HG02571 (cell line): ENCODE measurements at regions not wholly inside any gene's neighbourhood (a gene's known extent, or its start where the extent isn't known, plus 50 kb on each side); places are given as distances from the start of the nearest gene placed in this dataset.

ENCODE experiments used
- ATAC-seq: cut with Tn5 transposase; IDR thresholded peaks from one replicate; pipeline ENCODE4 v1.9.1; 2021; ENCODE audit warnings: mild to moderate bottlenecking, moderate library complexity; ENCODE audit not compliant: unreplicated experiment

DNA sequence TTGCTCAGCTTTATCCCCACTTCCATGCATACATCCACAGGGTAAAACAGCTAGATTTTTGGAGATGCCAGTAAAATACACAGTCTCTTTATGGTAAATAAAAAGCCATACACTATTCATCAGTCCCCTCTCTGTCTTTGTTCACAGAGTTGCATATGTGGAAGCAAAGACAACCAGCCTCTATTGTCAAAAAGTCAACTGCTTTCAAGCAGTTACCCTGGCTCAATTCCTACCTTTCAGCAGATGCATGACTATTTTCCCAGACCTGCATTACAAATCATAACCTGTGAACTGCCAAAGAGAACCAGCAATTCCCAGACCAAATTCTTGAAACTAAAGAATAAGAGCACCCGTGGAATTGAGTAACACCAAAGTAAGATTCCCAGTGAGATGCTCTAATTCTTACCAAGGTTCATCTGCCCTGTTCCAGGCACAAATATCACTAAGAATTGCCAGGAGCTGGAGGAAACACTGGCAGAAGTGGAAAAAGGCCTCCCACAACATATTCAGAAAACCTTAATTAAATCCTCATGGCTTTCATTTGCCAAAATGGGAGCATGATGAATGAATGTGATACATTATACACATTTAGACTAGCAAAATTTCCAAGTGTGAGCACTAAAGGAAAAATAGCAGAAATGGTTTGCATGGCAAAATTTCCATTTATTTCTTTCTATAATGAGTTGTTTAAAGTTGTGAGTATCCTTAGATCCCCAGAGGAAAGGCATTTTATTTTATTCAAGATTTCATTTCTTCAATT lies 391.2 kb upstream of the ADGRL3 start:
- no peak for ATAC-seq

GRCh38 chr4:60809486-60809800 lies 390.7 kb upstream of the ADGRL3 start:
- no peak for ATAC-seq

GRCh38 chr4:60812811-60813210 lies 387.3 kb upstream of the ADGRL3 start:
- ATAC-seq: no peak

GRCh38 chr4:60814549-60814948 lies 385.6 kb upstream of the ADGRL3 start:
- no peak for ATAC-seq

DNA sequence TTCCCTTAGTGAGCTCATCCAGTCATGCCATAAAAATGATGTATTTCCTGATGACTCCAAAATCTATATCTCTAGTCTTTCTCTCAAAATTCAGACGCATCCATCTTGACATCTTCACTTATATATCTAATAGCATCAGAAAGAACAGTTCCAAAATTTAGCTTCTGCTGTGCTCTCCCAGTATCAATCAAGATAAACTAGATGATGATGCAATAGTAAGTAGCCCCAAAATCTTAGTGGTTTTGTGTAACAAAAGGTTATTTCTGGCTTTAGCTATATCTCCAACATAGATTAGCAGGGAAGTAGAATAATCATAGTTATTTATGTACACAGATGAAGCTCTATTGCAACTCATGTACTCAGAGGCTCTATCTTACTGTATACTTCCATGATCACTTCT lies 382.5 kb upstream of the ADGRL3 start:
- no peak for ATAC-seq

DNA sequence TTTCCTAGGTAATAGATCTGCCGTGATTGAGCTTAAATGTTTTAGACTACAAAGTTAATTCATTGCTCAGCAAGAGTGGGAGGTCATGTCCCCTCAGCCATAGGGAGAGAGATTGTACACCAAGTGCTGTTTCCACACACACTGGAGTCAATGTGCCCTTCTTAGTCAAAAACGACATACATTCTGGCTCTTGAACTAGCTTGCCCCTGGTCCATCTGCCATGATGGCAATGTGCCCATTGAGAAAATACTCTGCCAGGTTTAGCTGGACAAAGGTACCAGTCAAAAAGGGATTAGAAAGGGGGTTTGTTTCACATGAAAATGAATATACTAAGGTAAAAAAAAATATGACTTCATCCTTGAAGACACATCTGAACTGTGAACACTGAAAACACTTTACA lies 377.1 kb upstream of the ADGRL3 start:
- no peak for ATAC-seq

- ATAC-seq: no peak
Measured at GRCh38 chr4:60840020-60840419, 360.1 kb upstream of the ADGRL3 start.

GRCh38 chr4:60846678-60847077 lies 353.4 kb upstream of the ADGRL3 start:
- no peak for ATAC-seq

- no peak for ATAC-seq
Measured at GRCh38 chr4:60847614-60848013, 352.5 kb upstream of the ADGRL3 start.

- no peak for ATAC-seq
Measured at GRCh38 chr4:60857130-60857753, 342.9 kb upstream of the ADGRL3 start.

- ATAC-seq: no peak
Measured at GRCh38 chr4:60863442-60863841, 336.7 kb upstream of the ADGRL3 start.

GRCh38 chr4:60865273-60865672 lies 334.9 kb upstream of the ADGRL3 start:
- ATAC-seq: no peak

DNA sequence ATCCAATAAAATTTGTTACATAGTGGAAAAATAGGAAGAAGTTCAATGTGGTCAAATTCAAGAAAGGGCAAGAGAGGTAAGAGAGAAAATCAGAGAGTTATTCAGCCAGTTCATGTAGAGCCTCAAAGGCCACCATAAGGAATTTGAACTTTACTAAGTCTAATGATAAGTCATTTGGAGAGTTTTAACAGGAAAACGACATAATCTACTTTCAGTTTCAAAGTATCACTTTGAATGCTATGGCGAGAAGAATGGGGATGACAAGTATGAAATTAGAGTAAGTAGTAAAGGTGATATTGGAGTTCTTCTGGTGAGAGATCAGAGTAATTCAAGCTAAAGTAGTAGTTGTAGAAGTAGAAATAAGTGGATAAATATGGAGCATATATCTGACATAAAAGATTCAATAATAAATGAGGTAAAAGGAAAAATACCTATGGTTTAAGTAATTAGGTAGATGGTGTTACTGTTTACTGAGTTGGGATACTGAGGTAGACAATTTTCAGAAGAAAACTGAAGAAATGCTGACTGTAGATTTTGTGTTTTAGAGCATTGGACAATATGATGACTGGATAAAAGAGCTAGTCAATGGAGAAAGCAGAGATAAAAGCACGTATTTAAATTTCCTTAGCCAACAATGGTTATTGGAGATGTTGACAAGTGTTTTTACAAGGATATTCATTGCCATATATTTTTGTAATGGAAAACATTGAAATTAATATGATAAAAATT lies 331.7 kb upstream of the ADGRL3 start:
- no peak for ATAC-seq

GRCh38 chr4:60879135-60879701 lies 320.9 kb upstream of the ADGRL3 start:
- ATAC-seq: no peak

DNA sequence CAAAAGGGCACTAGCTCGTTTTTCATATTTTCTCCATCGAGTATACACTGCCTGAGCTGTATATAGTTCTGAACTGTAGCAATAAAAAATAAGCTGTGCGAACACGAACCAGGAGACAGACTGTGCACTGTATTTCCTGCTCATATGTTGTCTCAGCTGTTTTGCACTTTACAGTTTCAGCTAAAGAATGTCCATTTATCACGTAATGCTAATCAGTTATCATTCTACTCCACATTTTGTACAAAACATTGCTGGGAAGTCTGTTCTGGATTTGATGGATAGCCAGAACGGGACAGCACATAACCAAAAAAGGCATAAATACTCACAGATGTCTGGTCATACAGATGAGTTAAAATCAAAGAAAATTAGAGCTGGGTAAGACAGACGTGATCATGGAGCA lies 315.5 kb upstream of the ADGRL3 start:
- ATAC-seq: no peak

- no peak for ATAC-seq
Measured at GRCh38 chr4:60885011-60885410, 315.1 kb upstream of the ADGRL3 start.

GRCh38 chr4:60890743-60891142 lies 309.4 kb upstream of the ADGRL3 start:
- ATAC-seq: no peak

DNA sequence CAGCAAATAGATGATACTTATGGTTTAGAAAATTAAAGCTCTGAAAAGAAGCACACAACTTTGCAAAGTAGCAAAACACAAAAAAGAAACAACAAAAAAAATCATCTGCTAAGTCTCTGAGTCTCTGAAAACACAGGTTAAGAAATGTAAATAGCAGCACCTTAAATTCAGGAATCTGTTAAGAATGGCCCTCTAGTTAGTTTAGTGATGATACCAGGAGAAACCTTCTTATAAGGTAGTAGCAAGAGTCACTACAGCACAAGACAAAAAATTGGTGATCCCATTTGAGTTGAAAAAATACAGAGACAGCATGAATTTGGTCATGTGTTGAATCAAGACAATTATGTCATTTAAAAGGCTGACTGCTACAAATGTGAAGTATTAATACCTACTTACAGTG lies 308.2 kb upstream of the ADGRL3 start:
- no peak for ATAC-seq

DNA sequence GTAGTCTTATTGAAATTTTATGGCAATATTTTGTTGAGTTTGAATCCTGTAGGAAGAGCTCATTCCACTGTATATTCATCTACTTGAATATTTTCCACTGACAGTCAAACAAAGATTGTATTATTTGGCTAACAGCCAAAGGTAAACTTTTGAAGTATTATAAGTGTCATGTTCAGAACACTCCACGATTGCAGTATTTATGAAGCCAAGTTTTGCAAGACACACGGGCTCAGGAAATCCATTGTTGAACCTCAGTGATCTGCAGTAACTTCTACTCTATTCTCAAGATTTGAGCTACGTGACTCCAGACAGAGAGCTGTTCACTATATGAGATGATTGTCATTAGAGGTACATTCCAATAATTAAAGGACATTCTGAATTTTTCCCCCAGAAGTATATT lies 302.7 kb upstream of the ADGRL3 start:
- ATAC-seq: no peak

GRCh38 chr4:60905162-60905561 lies 295.0 kb upstream of the ADGRL3 start:
- no peak for ATAC-seq

- no peak for ATAC-seq
Measured at GRCh38 chr4:60911127-60911526, 289.0 kb upstream of the ADGRL3 start.

DNA sequence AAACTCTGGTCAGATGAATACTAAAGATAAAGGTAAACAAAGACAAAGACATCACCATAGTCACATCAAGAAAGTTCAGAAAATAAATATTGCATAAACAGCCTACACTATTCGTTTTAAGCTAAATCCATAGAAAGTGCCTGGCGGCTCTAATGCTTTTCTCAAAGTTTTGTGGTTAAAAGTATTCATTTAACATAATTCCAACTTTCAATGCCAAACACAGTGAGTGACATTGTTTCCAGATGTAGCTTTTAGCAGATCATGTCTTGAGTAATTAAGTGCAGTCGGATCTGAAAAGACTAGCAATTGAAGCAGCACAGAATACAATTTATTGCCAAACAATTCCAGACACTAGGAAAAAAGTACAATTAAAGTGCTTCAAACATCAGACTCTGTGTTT lies 287.1 kb upstream of the ADGRL3 start:
- no peak for ATAC-seq
